H9 (cell line): ENCODE measurements at regions not wholly inside any gene's neighbourhood (a gene's known extent, or its start where the extent isn't known, plus 50 kb on each side); places are given as distances from the start of the nearest gene placed in this dataset.

Experiments
- DNase-seq: peaks from one replicate; pipeline ENCODE4 v3.0.0-alpha.2; 2017
- H2AFZ ChIP-seq: one replicate; pipeline ENCODE4 v1.6.1; 2013; ENCODE audit warnings: mild to moderate bottlenecking, low read length, control low read depth, moderate library complexity
- H2AK5ac ChIP-seq: 2 replicates; pipeline ENCODE4 v1.6.1; 2013; ENCODE audit warnings: low read length, control low read depth, mixed read lengths; ENCODE audit not compliant: insufficient read length
- H2BK120ac ChIP-seq: one replicate; pipeline ENCODE4 v1.6.1; 2013; ENCODE audit warnings: low read depth, mild to moderate bottlenecking, low read length, control low read depth, inconsistent platforms; ENCODE audit not compliant: poor library complexity, severe bottlenecking
- H2BK12ac ChIP-seq: 2 replicates; pipeline ENCODE4 v1.6.1; 2013; ENCODE audit warnings: low read length, control low read depth, mixed read lengths, low read depth; ENCODE audit not compliant: insufficient read length
- H2BK15ac ChIP-seq: 2 replicates; pipeline ENCODE4 v1.6.1; 2013; ENCODE audit warnings: low read depth, low read length, control low read depth
- H2BK20ac ChIP-seq: one replicate; pipeline ENCODE4 v1.6.1; 2013; ENCODE audit warnings: low read depth, mild to moderate bottlenecking, low read length, control low read depth, inconsistent platforms; ENCODE audit not compliant: poor library complexity, severe bottlenecking
- H2BK5ac ChIP-seq: 2 replicates; pipeline ENCODE4 v1.6.1; 2013; ENCODE audit warnings: low read length, control low read depth, mixed read lengths; ENCODE audit not compliant: insufficient read length
- H3K14ac ChIP-seq: 2 replicates; pipeline ENCODE4 v1.6.1; 2013; ENCODE audit warnings: low read length, control low read depth; ENCODE audit not compliant: insufficient read depth
- H3K18ac ChIP-seq: 2 replicates; pipeline ENCODE4 v1.6.1; 2013; ENCODE audit warnings: low read depth, mild to moderate bottlenecking, mixed read lengths, low read length, control low read depth; ENCODE audit not compliant: insufficient read length
- H3K23ac ChIP-seq: 2 replicates; pipeline ENCODE4 v1.6.1; 2013; ENCODE audit warnings: low read length, control low read depth, mixed read lengths, low read depth; ENCODE audit not compliant: insufficient read length
- H3K23me2 ChIP-seq: 2 replicates; pipeline ENCODE4 v1.6.1; 2013; ENCODE audit warnings: low read depth, mild to moderate bottlenecking, mixed read lengths, low read length, control low read depth; ENCODE audit not compliant: insufficient read length, poor library complexity, severe bottlenecking
- H3K27ac ChIP-seq: 2 replicates; pipeline ENCODE4 v1.5.1; 2013; ENCODE audit warnings: low read length, control low read depth, mixed read lengths, low read depth; ENCODE audit not compliant: insufficient read length
- H3K27me3 ChIP-seq: 2 replicates; pipeline ENCODE4 v1.6.1; 2013; ENCODE audit warnings: low read length, control low read depth, inconsistent platforms; ENCODE audit not compliant: insufficient read depth
- H3K4ac ChIP-seq: 2 replicates; pipeline ENCODE4 v1.6.1; 2013; ENCODE audit warnings: low read depth, mild to moderate bottlenecking, control low read depth, inconsistent platforms, low read length, moderate library complexity
- H3K4me1 ChIP-seq: 2 replicates; pipeline ENCODE4 v1.6.1; 2013; ENCODE audit warnings: low read length, control low read depth, inconsistent platforms; ENCODE audit not compliant: insufficient read depth
- H3K4me2 ChIP-seq: 2 replicates; pipeline ENCODE4 v1.6.1; 2013; ENCODE audit warnings: low read length, control low read depth, mixed read lengths; ENCODE audit not compliant: insufficient read length, insufficient read depth
- H3K56ac ChIP-seq: 2 replicates; pipeline ENCODE4 v1.6.1; 2013; ENCODE audit warnings: low read depth, mild to moderate bottlenecking, mixed read lengths, low read length, control low read depth; ENCODE audit not compliant: insufficient read length
- H3K79me1 ChIP-seq: 2 replicates; pipeline ENCODE4 v1.6.1; 2013; ENCODE audit warnings: low read depth, mild to moderate bottlenecking, moderate library complexity, low read length, control low read depth, inconsistent platforms; ENCODE audit not compliant: insufficient read depth, poor library complexity, severe bottlenecking
- H3K79me2 ChIP-seq: 2 replicates; pipeline ENCODE4 v1.6.1; 2013; ENCODE audit warnings: low read length, control low read depth, inconsistent platforms; ENCODE audit not compliant: insufficient read depth
- H3K9ac ChIP-seq: 2 replicates; pipeline ENCODE4 v1.6.1; 2013; ENCODE audit warnings: low read length, control low read depth, mixed read lengths; ENCODE audit not compliant: insufficient read length; ENCODE audit errors: extremely low read depth
- H3K9me3 ChIP-seq: one replicate; pipeline ENCODE4 v1.6.1; 2013; ENCODE audit warnings: low read depth, low read length, inconsistent platforms; ENCODE audit not compliant: control insufficient read depth
- H3T11ph ChIP-seq: one replicate; pipeline ENCODE4 v1.6.1; 2013; ENCODE audit warnings: mild to moderate bottlenecking, low read length, control low read depth, inconsistent platforms
- H4K20me1 ChIP-seq: one replicate; pipeline ENCODE4 v1.6.1; 2013; ENCODE audit not compliant: control insufficient read depth, insufficient read length, insufficient read depth
- H4K5ac ChIP-seq: 2 replicates; pipeline ENCODE4 v1.6.1; 2013; ENCODE audit warnings: low read depth, mild to moderate bottlenecking, mixed read lengths, low read length, control low read depth; ENCODE audit not compliant: insufficient read length
- H4K8ac ChIP-seq: replicated peaks from 2 replicates; pipeline ENCODE4 v1.6.1; 2013; ENCODE audit warnings: low read length, control low read depth, mixed read lengths, low read depth; ENCODE audit not compliant: insufficient read length
- H4K91ac ChIP-seq: 2 replicates; pipeline ENCODE4 v1.6.1; 2013; ENCODE audit warnings: low read depth, mild to moderate bottlenecking, moderate library complexity, mixed read lengths, low read length, control low read depth; ENCODE audit not compliant: insufficient read length
- H3K27ac Mint-ChIP-seq, 3 experiments: 2 replicates in 2 of 3; 3 replicates in 1 of 3; pipeline ENCODE4 v1.8.0; 2020 to 2021; ENCODE audit warnings: mixed read lengths in 3 of 3, mild to moderate bottlenecking in 1 of 3, moderate library complexity in 1 of 3
- H3K27me3 Mint-ChIP-seq: 2 replicates; pipeline ENCODE4 v1.8.0; 2021; ENCODE audit warnings: low read depth, mild to moderate bottlenecking, moderate library complexity, mixed read lengths
- H3K36me3 Mint-ChIP-seq, 3 experiments: 2 replicates in 2 of 3; 3 replicates in 1 of 3; pipeline ENCODE4 v1.8.0; 2020 to 2021; ENCODE audit warnings: low read depth in 3 of 3, mixed read lengths in 3 of 3; ENCODE audit not compliant: insufficient read depth in 1 of 3
- H3K4me1 Mint-ChIP-seq, 2 experiments: 2 replicates each; pipeline ENCODE4 v1.8.0; 2020; ENCODE audit warnings: mixed read lengths in 2 of 2
- H3K4me3 Mint-ChIP-seq, 2 experiments: 2 replicates in 1 of 2; 3 replicates in 1 of 2; pipeline ENCODE4 v1.8.0; 2020 to 2021; ENCODE audit warnings: mild to moderate bottlenecking in 2 of 2, mixed read lengths in 2 of 2, moderate library complexity in 1 of 2
- H3K9me3 Mint-ChIP-seq, 2 experiments: 2 replicates in 1 of 2; 3 replicates in 1 of 2; pipeline ENCODE4 v1.8.0; 2020; ENCODE audit warnings: mild to moderate bottlenecking in 2 of 2, mixed read lengths in 2 of 2, moderate library complexity in 1 of 2
- CTCF ChIP-seq: fragments of 200-600 bp; sonication (generic); conservative IDR thresholded peaks from 3 replicates; pipeline ENCODE4 v1.8.0; 2021; ENCODE audit warnings: antibody characterized with exemption, mild to moderate bottlenecking
- WGBS: extraction: QIAGEN DNeasy Blood & Tissue Kit; methylation state at CpG from one replicate; pipeline ENCODE4 v1.1.7; 2013; ENCODE audit warnings: missing lambda C conversion rate, low lambda C conversion rate, mixed read lengths; ENCODE audit not compliant: insufficient read length; ENCODE audit errors: extremely low coverage; 5-methylcytosine and 5-hydroxymethylcytosine counted together

- H3K27ac Mint-ChIP-seq = peak overlapping the region; percentile 49 to 79 (median 78); a peak in 3 of 7 replicates
- Histone ChIP-seq H3K4ac (no peak overlapping the region), H3K18ac (no peak overlapping the region), H3K4me1 (peaks cover 7% of the 10 kb centered on the region; the same call in 1 of the 2 replicates), H2BK20ac (no peak overlapping the region), H3K79me1 (no peaks in the 10 kb centered on the region), H3K9ac (no peak overlapping the region), H3K14ac (no peak overlapping the region), H4K91ac (no peak overlapping the region), H2AFZ (no peak overlapping the region), H3T11ph (no peak overlapping the region), H3K23me2 (no peaks in the 10 kb centered on the region), H2BK15ac (no peak overlapping the region), H4K20me1 (no peaks in the 10 kb centered on the region), H2BK12ac (no peak overlapping the region), H3K27me3 (no peaks in the 10 kb centered on the region), H3K9me3 (no peaks in the 10 kb centered on the region), H3K23ac (no peak overlapping the region), H3K4me2 (no peak overlapping the region), H3K79me2 (no peaks in the 10 kb centered on the region), H2AK5ac (no peak overlapping the region), H3K27ac (no peak overlapping the region), H4K8ac (no peak overlapping the region), H4K5ac (no peak overlapping the region), H2BK120ac (no peak overlapping the region), H2BK5ac (no peak overlapping the region), H3K56ac (no peak overlapping the region)
- no peak for TF ChIP-seq CTCF
- WGBS = no CpG with 5 or more reads among the region's 4 CpGs
- peaks cover 16 to 33% of the 10 kb centered on the region in 2 experiments for H3K4me1 Mint-ChIP-seq
- H3K4me3 Mint-ChIP-seq = no peak overlapping the region
- DNase-seq = no peak
- H3K27me3 Mint-ChIP-seq = no peaks in the 10 kb centered on the region
- no peaks in the 10 kb centered on the region for H3K9me3 Mint-ChIP-seq
- no peaks in the 10 kb centered on the region for H3K36me3 Mint-ChIP-seq
Measured at GRCh38 chr4:162931286-162931685, 235.4 kb downstream of the NAF1 start.
